A172 (cell line): ENCODE measurements at regions not wholly inside any gene's neighbourhood (a gene's known extent, or its start where the extent isn't known, plus 50 kb on each side); places are given as distances from the start of the nearest gene placed in this dataset.
A peak's percentile ranks its signal among the peaks of the same experiment; 100 is the strongest.

Source experiments
- DNase-seq: peaks from one replicate; pipeline ENCODE4 v3.0.0-alpha.2; 2015; ENCODE audit warnings: low spot score

DNA sequence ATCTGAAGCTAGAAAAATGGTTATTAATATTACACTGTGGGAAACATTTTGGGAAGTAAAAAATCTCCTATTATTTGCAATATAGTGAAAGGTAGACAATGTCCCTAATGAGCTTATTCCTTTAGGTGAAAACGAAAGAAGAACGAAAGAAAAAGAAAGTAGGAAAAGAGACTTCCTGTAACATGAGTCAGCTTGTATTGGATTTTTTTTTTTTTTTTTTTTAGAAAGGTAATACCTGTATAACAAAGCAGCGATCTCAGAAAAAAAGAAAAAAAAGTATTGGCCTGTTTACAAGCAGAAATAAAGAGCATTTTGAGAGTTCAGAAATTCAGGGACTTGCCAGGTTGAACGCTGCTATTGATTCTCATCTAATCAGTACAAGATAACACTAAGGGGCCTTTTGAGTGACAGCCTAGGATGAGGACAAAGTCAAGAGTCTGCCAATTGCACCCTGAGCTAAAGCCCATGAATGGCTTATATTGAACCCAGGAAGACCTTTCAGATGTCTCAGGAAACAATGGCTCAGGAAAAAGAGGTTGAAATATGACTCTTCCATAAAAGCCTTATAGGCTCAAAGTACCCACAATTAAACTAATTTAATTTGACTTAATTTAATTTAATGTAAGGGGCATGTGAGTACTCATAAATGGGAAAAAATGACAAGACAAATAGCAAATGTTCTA is 615.6 kb upstream of the CDH2 start:
- DNase-seq = peak; percentile 36

DNA sequence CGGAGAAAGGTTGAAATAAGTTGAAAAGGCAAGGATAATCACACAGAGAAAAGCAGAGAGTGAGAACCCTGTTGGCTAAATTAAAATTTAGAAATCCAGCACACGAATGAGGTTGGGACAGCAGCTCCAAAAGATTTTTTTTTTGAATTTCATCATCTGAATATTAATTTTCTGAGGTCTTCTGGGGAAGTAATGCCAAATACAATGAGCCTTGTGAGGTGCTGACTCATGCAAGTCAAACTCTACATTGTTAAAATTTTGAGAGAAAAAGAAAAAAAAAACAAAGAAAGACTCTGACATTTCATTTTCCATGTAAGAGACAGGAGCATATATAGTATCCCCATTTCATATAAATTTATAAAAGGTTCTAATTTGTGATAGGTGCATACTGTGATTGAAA is 614.2 kb upstream of the CDH2 start:
- DNase-seq = no peak

DNA sequence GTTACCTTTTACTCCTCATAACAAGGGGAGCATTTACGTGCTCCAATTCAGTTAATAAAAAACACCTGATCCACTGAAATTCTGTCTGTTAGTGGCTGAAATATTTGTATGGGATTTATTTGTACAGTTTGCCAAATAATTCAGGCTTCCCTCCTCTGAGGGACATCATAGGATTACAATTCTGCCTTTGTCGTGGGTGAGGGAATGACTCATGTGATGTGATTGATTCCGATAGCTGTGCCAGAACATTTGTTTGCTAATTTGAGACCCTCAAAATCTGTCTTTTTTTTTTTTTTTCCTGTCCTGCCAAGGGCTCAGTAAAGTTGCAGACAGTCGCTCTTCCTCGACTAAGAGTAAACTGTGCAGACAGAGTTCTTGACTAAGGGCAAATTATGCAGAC is 612.6 kb upstream of the CDH2 start:
- no peak for DNase-seq

DNA sequence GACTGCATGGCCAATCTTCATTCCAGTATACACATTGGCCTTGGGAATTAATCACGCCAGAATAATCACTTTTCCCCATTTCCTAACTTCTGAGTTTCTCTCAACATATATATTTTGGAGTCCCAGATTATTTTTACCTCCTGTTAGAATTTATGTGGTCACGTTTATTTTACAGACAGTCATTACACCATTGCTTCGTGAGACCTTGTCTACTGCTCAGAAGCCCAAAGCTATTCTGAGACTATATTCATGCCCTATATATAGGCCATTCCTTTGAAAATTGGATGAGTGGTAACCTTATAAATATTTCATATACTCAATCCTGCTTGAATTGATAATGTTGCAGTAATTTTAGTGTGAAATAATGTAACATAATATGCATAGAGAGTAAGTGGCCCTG is 610.0 kb upstream of the CDH2 start:
- no peak for DNase-seq

DNA sequence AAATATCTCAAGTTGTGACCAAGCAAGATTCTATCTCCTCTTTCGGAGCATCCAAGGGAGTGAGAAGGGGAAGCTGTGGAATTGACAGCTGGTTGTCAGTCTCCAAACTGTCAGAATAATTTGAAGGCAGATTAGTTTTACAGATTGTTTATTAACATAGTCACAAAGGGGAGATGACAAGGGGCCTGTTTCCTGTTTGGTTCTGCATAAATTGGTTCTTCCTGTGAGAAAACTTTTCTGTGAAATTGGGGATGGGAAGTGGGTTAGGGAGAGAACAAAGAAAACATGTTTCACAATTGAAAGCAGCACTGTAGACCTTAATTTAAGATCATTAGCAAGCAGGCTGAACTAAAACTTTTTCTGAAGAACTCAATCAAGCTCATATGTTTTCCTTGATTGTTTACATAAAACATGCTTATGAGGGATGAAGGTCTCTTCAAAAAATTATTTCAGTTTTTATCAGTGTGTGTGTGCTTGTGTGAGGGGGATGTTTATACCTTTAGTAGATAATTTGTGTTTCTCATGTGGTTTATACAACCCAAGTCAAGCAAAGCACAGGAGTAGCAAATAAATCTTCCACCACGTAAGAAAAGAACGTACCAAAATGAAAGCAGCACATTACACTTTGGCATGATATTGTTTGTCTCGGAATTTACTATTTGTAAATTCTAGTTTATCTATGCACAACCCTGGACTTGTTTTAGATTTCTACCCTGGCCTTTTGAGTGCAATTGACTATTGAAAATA is 604.9 kb upstream of the CDH2 start:
- no peak for DNase-seq

DNA sequence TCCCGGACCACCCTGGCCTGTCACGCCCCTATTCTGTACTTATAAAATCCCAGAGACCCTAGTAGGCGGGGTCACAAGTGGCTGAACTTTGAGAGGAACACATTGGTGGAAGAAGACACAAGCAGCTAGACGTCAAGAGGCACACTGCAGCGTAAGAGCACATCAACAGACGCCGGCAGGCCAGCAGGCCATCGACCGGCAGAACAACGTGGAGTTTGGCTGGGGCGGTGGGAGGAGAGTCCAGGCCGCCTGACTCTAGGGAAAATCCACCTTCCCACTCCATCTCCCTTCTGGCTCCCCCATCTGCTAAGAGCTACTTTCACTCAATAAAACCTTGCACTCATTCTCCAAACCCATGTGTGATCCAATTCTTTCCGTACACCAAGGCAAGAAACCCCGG is 601.8 kb upstream of the CDH2 start:
- DNase-seq = no peak

DNA sequence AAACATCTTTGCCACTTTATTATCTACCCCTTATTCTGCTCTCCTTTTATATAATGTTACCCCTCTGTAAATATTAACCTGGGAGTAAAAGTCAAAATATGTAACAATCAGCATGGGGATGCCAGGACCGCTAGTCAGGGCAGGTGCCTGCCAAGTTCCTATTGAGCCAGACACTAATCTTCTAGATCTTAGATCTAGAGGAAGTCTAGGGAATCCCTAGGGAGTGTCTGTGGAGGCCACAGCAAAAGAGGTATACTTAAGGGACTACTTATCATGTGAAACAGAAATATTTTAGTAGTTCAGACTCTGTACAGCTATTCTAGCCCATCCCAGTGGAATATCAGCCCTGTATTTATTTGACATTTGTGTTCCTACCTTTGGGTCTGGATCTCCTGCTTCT is 600.8 kb upstream of the CDH2 start:
- no peak for DNase-seq

DNA sequence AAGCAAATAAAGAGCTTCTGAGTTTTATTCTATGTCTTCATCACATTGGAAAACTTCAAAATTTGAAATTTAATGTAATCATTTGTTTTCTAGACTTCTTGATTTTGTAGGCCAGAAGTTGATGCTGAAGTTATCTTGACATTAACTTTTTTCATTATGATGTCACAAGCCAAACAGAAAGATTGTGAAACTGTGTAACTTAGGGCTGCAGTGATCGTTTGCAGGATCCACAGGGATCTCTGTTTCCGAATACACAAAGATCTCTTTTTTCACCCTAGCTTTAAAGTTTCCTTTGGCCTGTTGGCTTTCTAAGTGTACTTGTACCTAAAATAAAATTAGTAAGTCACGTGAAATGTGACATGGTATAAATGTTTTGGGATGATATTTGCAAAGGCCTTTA is 594.9 kb upstream of the CDH2 start:
- no peak for DNase-seq

DNA sequence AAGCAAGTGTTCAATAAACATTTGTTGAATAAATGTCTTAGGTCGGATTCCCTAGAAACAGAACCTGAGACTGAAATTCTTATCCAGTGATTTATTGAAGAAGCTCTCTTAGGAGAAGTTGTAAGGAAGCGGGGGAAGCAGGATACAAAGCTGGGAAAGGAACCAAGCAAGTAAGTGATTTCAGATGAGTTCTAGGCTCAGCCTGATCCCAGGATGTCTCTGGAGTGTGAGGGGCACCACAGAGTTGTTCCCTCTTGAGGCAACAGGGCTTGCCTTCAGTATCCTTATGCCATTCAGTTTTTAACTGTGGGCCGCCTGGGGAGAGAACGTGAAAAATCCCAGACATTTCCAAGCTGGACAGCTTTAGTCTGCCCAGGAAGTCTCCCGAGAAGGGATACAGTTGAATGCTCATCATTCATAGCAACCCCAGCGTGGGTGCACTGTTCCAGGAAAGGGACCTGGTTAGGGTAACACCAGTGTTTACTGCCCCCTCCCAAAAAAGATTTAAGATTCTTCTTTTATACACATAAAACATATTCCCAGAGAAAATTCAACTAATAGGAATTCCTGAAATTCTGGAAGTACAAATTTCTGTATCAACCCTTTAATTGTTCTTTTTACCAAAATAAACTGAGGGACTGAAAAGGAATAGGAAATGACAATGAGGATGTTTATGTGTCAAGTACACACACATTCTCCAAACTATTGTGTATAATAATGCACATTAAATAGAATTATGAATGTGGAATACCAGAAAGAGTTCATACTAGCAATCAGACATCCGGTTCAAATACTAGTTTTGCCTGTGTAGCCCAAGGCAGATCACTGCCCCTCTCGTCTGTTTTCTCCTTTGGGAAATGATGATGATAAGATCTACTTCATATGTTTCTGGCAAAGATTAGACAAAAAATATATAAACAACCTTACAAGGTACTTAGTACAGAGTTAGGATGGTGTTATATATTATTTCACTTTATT is 592.1 kb upstream of the CDH2 start:
- no peak for DNase-seq

DNA sequence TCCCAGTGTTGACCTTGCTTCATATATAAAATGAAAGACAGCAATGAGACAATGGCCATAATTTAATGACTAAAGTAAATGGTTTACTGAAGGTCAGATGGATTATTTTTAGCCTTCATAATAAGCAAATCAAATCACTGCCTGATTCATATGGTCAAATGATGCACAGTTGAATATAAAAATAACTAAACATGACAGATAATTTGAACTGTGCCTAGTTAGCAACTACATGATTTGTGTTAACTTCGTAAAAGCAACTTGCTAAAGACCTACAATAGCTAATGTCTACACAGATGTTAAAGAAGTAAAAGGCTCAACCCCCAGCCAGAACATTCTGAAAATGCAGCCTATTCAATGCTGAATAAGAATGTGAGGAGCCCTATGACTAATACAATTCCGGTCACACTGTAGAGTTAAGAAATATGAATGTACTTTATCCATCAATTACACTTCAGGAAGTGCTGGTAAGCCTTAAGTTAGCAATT is 590.8 kb upstream of the CDH2 start:
- peak; percentile 73 for DNase-seq

DNA sequence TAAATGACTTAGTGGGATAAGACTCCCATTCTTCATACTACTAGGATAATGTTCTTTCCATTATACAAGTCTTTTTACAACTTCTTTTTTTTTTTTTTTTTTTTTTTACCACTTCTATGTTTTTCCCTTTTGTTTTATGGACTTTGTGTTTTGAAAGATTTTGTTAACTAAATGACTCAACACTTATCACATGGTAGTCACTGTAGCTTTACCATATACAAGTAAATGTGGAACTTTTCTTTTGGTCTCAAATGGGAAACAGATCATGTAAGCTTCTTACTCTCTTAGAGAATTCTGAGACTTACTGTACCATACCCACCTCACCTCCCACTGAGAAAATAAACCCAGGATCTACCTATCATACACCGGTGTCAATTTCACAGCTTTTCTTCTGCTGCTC is 590.3 kb upstream of the CDH2 start:
- no peak for DNase-seq

DNA sequence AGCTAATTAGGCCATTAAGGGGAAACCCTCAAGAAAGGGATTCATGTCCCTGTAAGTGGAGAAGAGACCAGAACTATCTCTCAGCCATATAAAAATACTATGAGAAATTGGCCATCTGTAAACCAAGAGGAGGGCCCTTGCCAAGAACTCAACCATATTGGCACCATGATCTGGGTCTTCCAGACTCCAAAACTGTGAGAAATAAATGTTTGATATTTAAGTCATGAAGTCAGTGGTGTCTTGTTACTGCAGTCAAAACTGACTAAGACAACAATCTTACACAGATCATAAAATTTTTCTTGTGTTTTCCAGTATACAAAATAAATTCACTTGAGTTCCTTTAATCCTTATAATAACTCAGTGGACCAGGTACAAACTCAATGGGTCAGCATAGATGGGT is 589.8 kb upstream of the CDH2 start:
- no peak for DNase-seq

DNA sequence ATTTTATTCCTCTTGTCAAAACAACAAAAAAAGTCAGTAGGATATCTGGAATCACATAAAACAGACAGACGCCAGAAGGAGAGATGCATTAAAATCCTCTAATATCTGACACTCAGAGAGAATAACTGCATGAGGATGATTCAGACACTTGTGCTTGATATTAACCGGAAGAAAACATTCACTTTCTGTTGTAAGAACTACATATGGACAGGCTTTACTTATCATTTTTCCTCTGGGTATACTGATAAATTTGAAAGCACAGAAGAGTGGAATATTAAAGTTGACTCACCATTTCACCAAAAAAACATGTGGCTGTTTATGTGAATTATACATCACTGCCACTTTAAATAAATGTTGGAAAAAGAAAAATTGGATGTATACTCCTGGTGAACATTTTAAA is 589.1 kb upstream of the CDH2 start:
- DNase-seq = peak; percentile 31

DNA sequence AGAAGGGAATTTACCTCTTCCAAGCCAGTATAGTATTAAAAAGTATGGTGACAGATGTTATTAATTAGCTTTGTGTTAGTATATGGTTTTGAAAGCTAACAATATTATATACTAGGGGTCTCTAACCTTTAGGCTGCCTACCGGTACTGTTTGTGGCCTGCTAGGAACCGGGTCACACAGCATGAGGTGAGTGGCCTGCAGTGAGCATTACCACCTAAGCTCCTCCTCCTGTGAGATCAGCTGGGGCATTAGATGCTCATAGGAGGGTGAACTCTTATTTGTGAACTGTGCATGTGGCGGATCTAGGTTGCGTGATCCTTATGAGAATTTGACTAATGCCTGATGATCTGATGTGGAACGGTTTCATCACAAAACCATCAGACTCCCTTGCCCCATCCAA is 583.4 kb upstream of the CDH2 start:
- DNase-seq = no peak

DNA sequence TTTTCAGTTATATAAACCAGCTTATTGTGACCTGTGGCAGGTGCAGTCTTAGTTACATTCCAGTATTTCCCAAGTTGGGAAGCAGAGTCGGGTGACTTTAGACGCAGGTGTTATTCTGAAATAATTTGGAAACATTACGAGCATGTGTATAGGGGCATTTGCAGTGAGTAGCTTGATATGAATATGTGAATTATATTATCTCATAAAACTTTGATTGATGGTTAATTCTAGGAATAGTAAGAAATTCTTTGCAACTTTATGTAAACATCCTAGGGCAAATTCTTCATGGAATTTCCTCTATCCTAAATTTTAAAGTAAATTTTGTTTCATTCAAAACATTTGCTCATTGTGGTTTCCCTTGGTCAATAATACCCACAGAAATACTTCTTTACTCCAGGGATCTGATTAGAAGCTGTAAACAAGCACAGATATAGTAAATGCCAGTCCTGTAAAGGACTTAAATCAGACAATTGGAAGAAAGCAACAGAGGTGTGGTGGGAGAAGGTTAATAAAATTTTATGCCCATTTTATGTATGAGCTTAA is 580.6 kb upstream of the CDH2 start:
- no peak for DNase-seq

DNA sequence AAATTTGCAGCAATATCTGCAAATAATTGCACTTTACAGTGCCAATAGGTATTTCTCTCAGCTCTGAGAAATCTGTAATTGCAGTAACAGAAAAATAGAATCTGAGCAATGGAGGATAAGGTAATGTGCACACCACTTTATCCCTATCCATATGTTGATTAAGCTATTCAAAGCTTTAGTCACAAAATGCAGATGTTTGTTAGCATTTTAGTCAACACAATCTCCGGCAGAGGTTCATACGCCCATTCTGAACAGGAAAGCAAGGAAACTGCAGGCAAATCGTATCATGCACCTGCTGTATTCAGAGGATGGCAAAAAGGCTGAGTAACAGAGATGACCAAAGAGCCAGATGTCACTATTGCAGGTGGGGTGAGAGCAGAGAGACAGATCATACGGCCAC is 566.2 kb upstream of the CDH2 start:
- no peak for DNase-seq

DNA sequence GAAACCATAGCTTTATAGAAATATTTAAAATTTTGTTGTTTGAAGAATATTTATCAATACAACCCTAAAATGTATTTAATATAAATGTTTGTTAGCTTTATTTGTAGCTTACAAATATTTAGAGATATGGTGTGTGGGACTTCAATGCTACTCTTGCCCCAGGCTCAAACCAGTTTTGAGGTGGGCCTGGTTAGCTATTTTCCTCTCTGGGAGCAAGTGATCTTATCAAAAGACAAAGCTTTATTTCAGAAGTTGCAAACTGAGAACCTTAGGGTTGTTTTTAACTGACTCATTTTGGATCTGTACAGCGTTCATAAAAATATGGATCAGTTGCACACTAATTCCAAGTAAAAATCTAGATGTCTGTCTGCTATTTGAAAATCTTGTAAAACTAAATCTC is 563.6 kb upstream of the CDH2 start:
- DNase-seq = no peak

DNA sequence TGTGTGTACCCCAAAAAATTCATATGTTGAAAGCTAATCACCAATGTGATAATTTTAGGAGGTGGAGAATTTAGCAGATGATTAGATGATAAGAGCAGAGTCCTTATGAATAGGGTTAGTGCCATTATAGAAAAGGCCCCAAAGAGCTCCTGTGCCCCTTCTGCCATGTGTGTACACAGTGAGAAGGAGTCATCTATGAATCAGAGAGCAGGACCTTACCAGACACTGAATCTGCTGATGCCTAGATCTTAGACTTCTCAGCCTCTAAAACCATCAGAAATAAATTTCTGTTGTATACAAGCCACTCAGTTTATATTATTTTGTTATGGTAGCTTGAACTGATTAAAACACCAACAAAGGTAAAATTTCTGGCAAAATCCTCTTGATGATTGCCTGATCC is 560.0 kb upstream of the CDH2 start:
- peak; percentile 26 for DNase-seq

DNA sequence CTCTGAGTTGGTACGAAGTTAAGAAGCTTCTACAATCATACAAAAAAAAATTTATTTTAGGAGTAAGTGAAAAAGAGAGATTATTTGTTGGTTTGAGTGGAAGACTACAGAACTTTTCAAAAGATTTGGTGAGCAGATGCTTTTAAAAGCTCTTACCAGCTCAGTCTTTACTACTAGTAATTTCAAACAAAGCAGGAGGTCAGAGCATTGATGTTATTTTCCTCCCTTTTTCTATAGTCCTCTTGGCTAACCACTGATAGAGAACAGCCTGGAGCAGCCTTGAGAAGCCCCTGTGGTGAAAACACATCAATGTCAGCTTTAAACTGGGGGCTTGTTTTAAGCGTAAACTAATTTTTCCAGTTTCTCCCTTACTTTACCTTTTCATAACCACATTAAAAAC is 559.3 kb upstream of the CDH2 start:
- no peak for DNase-seq

DNA sequence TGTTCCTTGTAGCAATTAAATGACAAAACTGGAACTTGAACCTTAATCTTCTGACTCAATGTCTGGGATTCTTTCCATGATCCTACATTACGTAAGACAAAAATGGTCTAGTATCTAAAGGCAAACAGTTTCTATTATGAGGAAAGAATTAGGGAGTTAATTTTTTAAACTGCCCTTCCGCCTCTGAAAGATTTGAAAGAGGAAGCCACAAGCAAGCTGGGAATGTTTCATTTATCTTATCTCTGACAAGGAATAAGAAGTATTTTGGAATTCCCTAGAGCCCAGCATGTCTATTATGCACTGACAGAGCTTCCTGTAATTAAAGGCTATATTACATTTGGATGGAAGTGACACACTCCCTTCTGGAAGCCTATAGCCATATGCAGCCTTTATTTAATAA is 558.8 kb upstream of the CDH2 start:
- DNase-seq = peak; percentile 97

DNA sequence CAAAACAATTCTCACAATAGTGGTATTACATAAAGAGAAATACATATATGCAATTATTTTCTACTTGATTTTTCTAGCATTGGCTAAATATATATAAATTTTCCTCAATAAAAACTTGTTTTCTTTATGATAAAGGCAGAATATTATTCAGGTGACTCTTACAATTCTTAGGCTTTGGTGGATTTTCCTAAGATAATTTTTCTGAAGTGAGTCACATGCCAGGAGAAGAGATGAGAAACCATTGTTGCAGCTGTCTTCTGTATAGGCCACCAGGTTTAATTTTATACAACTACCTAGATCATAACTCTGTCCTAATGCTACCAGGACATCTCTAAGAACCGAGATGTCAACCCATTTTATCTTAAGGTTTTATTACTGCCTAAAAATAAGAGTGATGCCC is 552.4 kb upstream of the CDH2 start:
- peak; percentile 57 for DNase-seq

DNA sequence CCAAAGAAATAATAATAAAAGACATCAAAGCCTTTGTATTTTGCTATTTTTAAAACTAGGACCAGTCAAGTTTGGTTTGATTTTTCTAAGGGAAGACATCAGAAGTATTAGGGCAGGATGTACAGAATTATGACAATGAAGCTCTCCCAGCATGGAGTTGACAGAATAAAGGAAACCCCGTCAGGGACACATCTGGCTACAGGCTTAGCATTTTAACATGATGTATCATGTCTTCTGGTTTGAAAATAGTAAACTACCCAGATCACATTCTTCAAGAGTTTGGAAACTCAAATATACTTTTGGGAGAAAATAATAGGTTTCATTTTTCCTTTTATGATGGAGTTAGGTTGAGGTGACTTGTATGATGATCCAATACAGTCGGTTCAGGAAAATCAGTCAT is 552.0 kb upstream of the CDH2 start:
- peak; percentile 15 for DNase-seq
